Activated naive CD4-positive, alpha-beta T cell treated with anti-CD3 and anti-CD28 coated beads, Interleukin-2, amount 50 U/mL, for 24 hours (primary cell): ENCODE measurements at regions not wholly inside any gene's neighbourhood (a gene's known extent, or its start where the extent isn't known, plus 50 kb on each side); places are given as distances from the start of the nearest gene placed in this dataset.
A peak's percentile ranks its signal among the peaks of the same experiment; 100 is the strongest.

Source experiments
- H3K27ac Mint-ChIP-seq: one replicate; pipeline ENCODE4 v1.8.0; 2021; ENCODE audit warnings: mild to moderate bottlenecking, mixed read lengths
- H3K27me3 Mint-ChIP-seq: one replicate; pipeline ENCODE4 v1.8.0; 2021; ENCODE audit warnings: mixed read lengths
- H3K36me3 Mint-ChIP-seq: one replicate; pipeline ENCODE4 v1.8.0; 2021; ENCODE audit warnings: mixed read lengths
- H3K4me1 Mint-ChIP-seq: one replicate; pipeline ENCODE4 v1.8.0; 2021; ENCODE audit warnings: mixed read lengths
- H3K4me3 Mint-ChIP-seq: one replicate; pipeline ENCODE4 v1.8.0; 2021; ENCODE audit warnings: mild to moderate bottlenecking, mixed read lengths
- H3K9me3 Mint-ChIP-seq: one replicate; pipeline ENCODE4 v1.8.0; 2021; ENCODE audit warnings: mixed read lengths

DNA sequence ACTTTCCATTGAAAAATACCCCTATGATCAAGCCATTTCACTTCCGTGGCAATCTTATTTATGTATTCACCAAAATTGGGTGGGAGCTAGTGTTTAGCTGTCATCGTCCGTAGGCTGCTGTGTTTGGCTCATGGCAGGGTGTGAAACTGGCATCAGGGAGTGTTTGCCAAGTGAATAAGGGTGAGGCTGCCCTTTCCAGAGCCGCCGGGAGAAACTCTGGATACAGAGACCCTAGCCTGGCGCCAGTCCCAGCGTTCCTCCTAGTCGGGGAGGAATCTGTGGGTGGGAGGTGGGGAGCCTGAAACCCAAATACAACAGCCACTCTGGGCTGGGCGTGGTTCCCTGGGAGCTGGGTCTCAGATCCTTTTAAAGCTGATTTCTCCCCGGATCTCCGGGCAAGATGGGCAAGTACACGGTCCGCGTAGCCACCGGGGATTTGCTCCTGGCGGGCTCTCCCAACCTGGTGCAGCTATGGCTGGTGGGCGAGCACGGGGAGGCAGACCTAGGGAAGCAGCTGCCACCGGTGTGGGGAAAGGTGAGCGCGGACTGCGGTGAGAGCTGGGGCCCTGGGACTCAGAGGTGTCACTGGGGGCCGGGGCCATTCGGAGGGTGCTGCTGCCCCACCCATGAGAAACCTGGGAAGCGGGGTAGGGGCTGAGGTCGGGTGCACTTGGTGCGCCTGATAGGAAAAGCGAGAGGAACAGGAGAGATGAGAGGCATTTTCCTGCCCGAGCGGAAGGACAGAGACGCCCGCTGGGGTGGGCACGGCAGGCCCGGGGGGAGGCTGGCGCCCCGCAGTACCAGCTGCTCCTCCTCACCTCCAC, 62.1 kb upstream of the TEKT1 start:
- Mint-ChIP-seq H3K4me1 (no peaks in the 10 kb centered on the region), H3K9me3 (peaks cover 4% of the 10 kb centered on the region), H3K4me3 (no peak overlapping the region), H3K27ac (no peak overlapping the region), H3K27me3 (peaks cover 22% of the 10 kb centered on the region), H3K36me3 (peaks cover 5% of the 10 kb centered on the region)

DNA sequence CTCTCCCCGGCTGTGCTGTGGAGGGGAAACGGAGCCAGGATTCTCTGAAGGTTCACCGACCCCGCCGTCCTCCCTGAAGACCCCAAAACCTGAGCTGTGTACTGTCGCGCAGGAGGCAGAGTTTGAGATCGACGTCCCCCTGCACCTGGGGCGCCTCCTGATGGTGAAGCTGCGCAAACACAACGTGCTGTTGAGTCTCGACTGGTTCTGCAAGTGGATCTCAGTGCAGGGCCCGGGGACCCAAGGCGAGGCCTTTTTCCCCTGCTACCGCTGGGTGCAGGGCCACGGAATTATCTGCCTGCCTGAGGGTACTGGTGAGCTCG, 62.6 kb upstream of the TEKT1 start:
- peaks cover 3% of the 10 kb centered on the region for H3K36me3 Mint-ChIP-seq
- no peaks in the 10 kb centered on the region for H3K9me3 Mint-ChIP-seq
- peaks cover 20% of the 10 kb centered on the region for H3K27me3 Mint-ChIP-seq
- no peaks in the 10 kb centered on the region for H3K4me1 Mint-ChIP-seq
- no peak overlapping the region for H3K27ac Mint-ChIP-seq
- no peak overlapping the region for H3K4me3 Mint-ChIP-seq

DNA sequence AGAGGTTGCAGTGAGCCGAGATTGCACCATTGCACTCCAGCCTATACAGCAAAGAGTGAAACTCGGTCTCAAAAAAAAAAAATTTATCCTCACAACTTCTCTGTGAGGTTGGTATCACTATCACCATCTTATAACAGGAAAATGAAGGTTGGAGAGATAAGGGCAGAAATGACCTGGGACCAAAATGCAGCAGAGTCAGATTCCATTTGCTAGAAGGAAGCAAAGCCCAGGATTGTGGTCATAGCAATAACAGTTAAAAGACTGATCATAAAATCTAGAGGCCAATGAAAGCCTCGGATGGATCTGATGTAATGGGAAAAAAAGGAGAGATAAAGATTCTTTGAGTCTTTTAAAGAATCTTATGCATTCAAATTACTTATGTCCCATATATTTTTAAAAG, 69.6 kb upstream of the TEKT1 start:
- Mint-ChIP-seq H3K9me3 (no peaks in the 10 kb centered on the region), H3K36me3 (peaks cover 4% of the 10 kb centered on the region), H3K27ac (no peak overlapping the region), H3K4me1 (no peaks in the 10 kb centered on the region), H3K27me3 (no peaks in the 10 kb centered on the region), H3K4me3 (no peak overlapping the region)

DNA sequence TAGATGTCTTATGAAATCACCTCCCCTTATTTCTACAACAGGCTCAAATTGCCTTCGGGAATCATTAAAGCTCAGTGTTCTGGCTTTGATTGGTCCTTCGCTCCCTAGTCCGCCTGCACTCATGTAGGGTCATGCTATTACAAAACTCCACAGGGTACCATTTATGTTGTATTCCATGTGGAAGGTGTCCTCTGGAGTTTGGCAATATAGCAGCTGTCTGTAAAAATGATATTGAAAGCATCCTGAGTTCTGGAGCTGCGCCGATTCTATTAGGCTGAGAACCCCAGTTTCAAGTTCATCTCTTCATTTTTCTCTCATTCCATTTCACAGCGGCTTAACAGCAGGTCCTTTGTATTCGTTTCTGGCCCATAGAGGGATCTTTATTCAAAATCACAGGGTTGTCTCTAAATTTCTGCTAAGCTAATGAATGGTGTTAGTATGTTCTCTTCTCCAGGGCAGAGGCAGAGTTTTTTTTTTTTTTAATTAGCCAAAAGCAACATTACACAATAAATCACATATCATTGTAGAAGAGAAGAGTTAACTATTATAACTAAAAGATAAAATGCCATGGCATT, 71.9 kb upstream of the TEKT1 start:
- no peak overlapping the region for H3K4me3 Mint-ChIP-seq
- H3K27ac Mint-ChIP-seq: no peak overlapping the region
- H3K27me3 Mint-ChIP-seq: no peaks in the 10 kb centered on the region
- H3K4me1 Mint-ChIP-seq: no peaks in the 10 kb centered on the region
- no peaks in the 10 kb centered on the region for H3K9me3 Mint-ChIP-seq
- peaks cover 1% of the 10 kb centered on the region for H3K36me3 Mint-ChIP-seq

DNA sequence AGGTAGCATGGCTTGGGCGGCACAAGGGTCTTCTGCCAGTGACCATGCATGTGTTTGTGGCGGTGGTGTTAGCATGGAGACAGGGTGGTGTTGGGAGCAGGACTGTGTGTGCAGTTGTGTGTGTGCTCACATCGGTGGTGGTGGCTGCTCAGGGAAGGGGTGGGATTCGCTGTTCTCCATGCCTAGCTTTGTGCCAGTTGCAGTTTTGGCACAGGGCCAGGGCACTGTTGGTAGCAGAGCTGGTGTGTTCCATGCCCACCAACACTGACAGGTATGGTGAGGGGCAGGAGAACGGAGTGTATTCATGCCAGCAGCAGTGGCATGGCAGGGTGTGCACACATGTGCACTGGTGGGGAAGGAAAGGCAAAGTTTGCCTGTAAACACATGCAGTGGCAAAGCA, 77.3 kb upstream of the TEKT1 start:
- H3K36me3 Mint-ChIP-seq: no peaks in the 10 kb centered on the region
- peaks cover 12% of the 10 kb centered on the region for H3K4me1 Mint-ChIP-seq
- H3K9me3 Mint-ChIP-seq: no peaks in the 10 kb centered on the region
- H3K27ac Mint-ChIP-seq: no peak overlapping the region
- H3K4me3 Mint-ChIP-seq: no peak overlapping the region
- no peaks in the 10 kb centered on the region for H3K27me3 Mint-ChIP-seq

DNA sequence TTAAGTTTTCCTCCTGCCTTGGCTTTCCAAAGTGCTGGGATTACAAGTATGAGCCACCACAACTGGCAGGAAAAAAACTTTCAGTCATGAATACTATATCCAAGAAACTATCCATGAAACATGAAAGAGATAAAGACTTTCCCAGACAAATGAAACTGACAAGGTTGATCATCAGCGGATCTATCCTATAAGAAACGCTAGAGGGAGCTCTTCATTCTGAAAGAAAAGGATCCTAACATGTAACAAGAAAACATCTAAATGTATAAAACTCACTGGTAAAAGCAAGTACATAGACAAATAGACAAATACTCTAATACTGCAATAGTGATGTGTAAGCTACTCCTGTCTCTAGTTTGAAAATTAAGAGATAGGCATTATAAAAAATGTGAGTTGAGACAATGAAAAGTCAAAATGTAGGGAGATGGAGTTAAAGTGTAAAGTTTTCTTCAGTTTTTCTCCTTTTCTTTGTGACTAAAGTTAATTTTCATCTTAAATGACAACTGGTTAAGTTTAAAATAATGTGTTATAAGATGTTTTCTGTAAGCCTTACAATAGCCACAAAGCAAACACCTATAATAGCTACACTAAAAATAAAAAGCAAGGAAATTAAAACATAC, 79.6 kb upstream of the TEKT1 start:
- Mint-ChIP-seq H3K27me3 (no peaks in the 10 kb centered on the region), H3K36me3 (no peaks in the 10 kb centered on the region), H3K4me1 (peaks cover 17% of the 10 kb centered on the region), H3K9me3 (no peaks in the 10 kb centered on the region), H3K4me3 (no peak overlapping the region), H3K27ac (no peak overlapping the region)

DNA sequence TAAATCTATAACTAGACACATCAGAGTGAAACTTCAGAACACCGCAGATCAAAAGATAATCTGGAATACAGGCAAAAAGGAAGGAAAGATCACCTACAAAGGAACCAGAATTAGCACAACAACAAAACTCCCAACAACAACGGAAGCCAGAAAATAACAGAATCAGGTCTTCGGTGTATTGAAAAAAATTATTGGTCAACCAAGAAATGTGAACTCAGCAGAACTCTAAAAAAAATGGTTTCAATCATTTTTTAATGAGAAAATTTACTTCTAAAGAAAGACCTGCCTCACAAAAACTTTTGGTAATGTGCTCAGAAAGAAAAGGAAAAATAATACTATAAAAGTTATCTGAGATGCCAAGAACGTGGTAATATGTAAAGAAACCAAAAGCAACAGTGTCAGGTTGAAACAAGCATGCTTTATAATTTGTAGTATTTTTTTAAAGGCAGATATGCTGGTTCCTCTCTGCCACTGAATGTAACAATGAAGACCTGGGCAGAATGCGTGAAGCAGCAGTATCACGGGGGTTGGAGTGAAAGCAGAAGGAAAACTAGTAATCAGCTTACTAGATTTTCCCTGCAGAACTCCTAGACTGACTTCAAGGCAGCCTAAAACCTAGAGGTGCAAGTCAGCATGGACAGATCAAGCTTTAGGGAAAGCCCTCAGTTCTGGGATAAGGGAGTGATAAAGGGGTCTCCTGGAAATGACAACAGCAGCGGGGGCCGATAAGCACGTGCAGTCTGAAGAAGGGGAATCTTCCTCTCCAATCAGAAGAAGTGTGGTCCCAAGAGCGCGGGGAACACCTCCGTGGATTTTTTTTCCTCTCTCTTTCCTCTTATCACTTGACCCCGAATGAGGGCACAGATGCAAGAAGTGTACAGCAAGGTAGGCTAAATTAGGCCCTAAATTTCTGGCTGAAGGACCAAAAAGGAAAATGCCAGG, 80.9 kb upstream of the TEKT1 start:
- Mint-ChIP-seq H3K9me3 (no peaks in the 10 kb centered on the region), H3K4me3 (no peak overlapping the region), H3K27ac (no peak overlapping the region), H3K36me3 (no peaks in the 10 kb centered on the region), H3K27me3 (no peaks in the 10 kb centered on the region), H3K4me1 (peaks cover 17% of the 10 kb centered on the region)

DNA sequence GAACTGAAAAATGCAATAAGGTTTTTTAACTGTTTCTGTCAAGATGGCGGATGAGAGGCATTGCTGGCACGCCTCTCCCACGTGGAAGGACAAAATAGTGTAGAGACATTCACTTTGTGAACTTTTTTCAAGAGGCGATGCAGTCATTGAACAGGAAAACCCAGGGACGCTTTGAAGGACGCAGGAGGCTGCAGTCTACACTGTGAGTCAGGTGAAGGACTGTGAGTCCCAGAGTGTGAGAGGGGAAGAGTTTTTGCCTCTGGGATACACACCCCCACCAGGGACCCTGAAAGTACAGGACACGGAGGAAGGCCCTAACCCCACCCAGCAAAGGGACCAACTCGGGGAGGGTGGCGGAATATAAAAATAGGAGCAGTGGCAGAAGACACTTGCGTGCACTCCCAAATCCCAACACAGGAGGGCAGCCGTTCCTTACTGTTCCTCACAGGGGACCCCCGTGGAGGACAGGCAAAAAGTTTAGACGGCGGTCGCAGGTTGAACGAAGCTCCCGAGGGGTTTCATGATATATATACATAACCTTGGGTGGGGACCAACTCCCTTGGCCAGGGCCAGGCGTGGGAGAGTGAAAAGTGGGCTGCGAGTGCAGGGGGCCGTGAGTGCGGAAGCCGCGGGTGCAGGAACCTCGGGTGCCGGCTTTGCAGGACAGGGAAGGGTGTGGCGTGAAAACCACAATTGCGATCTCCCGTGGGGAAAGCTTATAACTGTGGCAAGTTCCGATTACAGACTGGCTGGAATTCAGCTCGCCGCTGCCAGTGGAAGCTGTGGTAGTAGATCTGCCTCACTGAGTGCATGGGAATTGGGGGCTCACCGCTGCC, 82.0 kb upstream of the ALOX12 start:
- peaks cover 17% of the 10 kb centered on the region for H3K4me1 Mint-ChIP-seq
- H3K27me3 Mint-ChIP-seq: no peaks in the 10 kb centered on the region
- peak overlapping the region; percentile 87 for H3K4me3 Mint-ChIP-seq
- H3K27ac Mint-ChIP-seq: peak overlapping the region; percentile 18
- H3K9me3 Mint-ChIP-seq: no peaks in the 10 kb centered on the region
- H3K36me3 Mint-ChIP-seq: no peaks in the 10 kb centered on the region

DNA sequence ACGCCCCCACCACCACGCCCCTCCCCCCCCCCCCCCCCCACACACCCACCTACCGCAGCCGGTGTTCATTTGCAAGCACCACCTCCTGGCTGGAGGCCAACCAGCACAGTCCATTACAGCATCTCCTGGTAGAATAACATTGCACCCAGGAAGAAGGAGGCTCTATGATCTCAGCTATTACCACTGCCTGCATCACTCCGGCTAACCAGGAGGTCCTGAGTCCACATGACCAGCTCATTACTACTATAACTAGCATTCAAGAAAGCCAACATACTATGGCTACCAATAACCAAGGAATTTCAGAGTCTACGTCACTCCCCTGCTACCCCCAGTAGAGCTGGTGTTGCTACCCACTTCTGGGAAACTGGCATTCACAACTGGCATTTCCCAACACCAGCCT, 81.1 kb upstream of the ALOX12 start:
- H3K4me1 Mint-ChIP-seq: peaks cover 17% of the 10 kb centered on the region
- no peaks in the 10 kb centered on the region for H3K36me3 Mint-ChIP-seq
- H3K27me3 Mint-ChIP-seq: no peaks in the 10 kb centered on the region
- no peaks in the 10 kb centered on the region for H3K9me3 Mint-ChIP-seq
- no peak overlapping the region for H3K27ac Mint-ChIP-seq
- peak overlapping the region; percentile 20 for H3K4me3 Mint-ChIP-seq

DNA sequence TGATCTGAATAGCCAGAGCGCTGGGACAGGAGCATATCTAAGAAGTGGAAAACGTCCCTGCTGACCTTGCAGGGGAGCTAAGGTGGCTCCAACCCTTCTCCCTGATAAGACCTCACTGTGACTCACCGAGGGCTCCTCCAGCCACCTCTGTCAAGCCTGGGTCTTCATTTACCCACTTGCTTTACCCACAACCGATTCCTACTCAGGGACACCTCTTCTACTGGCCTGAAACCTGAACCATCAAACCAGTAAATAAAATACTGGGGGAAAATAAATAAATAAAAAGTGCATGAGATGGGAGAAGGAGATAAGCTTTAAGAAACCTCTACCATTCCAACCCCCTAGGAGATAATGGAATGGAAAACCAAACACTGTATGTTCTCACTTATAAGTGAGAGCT, 80.2 kb upstream of the ALOX12 start:
- Mint-ChIP-seq H3K4me1 (peaks cover 17% of the 10 kb centered on the region), H3K9me3 (no peaks in the 10 kb centered on the region), H3K36me3 (no peaks in the 10 kb centered on the region), H3K4me3 (no peak overlapping the region), H3K27ac (no peak overlapping the region), H3K27me3 (no peaks in the 10 kb centered on the region)

DNA sequence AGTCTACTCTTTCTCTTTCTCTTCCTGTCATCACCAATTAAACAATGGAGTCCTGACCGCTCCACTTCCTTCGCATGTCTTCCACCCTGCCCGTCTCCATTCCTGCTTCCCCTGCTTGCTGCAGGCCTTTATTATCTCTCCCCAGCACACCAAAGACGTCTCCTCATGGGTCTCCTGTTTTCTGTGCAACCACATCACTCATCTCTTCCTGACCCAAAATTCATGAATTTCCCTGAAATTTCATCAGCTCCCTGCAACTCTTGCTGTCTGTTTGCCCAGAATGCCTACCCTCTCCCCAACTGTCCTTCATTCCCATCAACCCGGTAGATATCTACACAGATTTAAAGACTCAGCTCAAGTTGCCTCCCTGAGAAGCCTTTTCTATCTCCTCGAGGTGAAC, 76.7 kb upstream of the ALOX12 start:
- Mint-ChIP-seq H3K36me3 (peaks cover 6% of the 10 kb centered on the region), H3K27ac (no peak overlapping the region), H3K9me3 (no peaks in the 10 kb centered on the region), H3K4me1 (peaks cover 25% of the 10 kb centered on the region), H3K27me3 (no peaks in the 10 kb centered on the region), H3K4me3 (no peak overlapping the region)

DNA sequence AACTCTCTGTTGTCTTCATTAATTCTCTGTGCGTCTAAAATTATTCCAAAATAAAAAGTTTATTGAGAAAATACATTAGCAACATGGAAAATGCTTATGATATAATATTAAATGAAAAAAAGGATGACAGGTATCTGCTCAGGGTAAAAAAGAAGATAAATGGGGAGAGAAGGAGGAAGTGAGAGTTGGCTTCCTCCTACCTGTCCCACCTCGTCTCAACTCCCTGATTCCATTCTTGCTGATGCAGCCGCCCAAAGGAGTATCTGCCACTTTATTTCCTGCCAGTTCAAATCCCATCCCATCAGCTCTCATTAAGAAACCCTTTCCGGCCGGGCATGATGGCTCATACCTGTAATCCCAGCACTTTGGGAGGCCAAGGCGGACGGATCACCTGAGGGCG, 72.5 kb upstream of the ALOX12 start:
- H3K9me3 Mint-ChIP-seq: no peaks in the 10 kb centered on the region
- no peaks in the 10 kb centered on the region for H3K27me3 Mint-ChIP-seq
- peaks cover 40% of the 10 kb centered on the region for H3K4me1 Mint-ChIP-seq
- H3K27ac Mint-ChIP-seq: no peak overlapping the region
- H3K4me3 Mint-ChIP-seq: no peak overlapping the region
- H3K36me3 Mint-ChIP-seq: peaks cover 14% of the 10 kb centered on the region

DNA sequence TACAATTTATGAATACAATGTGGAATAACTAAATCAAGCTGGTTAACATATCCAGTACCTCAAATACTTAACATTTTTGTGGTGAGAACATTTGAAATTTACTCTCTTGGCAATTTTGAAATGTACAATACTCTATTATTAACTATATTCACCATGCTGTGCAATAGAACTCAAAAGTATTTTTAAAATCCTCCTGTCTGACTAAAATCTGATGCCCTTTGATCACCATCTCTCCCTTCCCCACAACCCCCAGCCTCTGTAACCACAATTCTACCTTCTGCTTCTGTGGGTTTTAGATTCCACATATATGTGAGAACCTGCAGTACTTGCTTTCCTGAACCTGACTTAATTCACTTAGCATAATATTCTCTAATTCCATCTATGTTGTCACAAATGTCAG, 71.6 kb upstream of the ALOX12 start:
- Mint-ChIP-seq H3K27me3 (no peaks in the 10 kb centered on the region), H3K4me1 (peaks cover 40% of the 10 kb centered on the region), H3K27ac (no peak overlapping the region), H3K4me3 (no peak overlapping the region), H3K9me3 (no peaks in the 10 kb centered on the region), H3K36me3 (peaks cover 14% of the 10 kb centered on the region)

DNA sequence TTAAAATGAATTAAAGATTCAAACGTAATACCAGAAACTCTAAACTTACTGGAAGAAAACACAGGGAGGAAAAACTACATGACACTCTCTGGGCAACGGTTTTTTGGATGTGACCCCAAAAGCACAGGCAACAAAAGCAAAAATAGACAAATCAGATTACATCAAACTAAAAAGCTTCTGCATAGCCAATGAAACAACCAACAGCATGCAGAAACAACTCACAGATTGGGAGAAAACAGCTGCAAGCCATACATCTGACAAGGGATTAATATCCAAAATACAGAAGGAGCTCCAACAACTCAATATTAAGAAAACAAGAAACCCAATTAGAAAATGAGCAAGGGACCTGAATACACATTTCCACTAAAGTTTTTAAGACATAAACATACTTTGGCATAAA, 69.2 kb upstream of the ALOX12 start:
- Mint-ChIP-seq H3K27me3 (no peaks in the 10 kb centered on the region), H3K4me3 (no peak overlapping the region), H3K9me3 (no peaks in the 10 kb centered on the region), H3K36me3 (peaks cover 8% of the 10 kb centered on the region), H3K4me1 (peaks cover 33% of the 10 kb centered on the region), H3K27ac (peak overlapping the region; percentile 30)
